ENCODE measurements at regions not wholly inside any gene's neighbourhood (a gene's known extent, or its start where the extent isn't known, plus 50 kb on each side); places are given as distances from the start of the nearest gene placed in this dataset.

GRCh38 chr9:86732514-86733171 lies 214.7 kb downstream of the GAS1 start:
- no TSS peak for BruUV-seq (replicated peaks)
- Histone ChIP-seq H3K27me3 (ENCODE audit: control insufficient read depth in 1 of 2, insufficient read depth in 2 of 2, low read length in 2 of 2) (no peaks in the 10 kb centered on the region), H3K4me1 (ENCODE audit: insufficient read depth, low read length) (no peaks in the 10 kb centered on the region), H2AFZ (ENCODE audit: low read length) (no peak overlapping the region), H3K27ac (ENCODE audit: extremely low read length, insufficient read depth, low read length) (no peak overlapping the region), H3K4me3 (replicated peaks in 1 of 3; ENCODE audit: insufficient read depth in 1 of 3, low read depth in 2 of 3, low read length in 3 of 3) (no peak overlapping the region), H4K20me1 (ENCODE audit: insufficient read depth, low read length) (no peaks in the 10 kb centered on the region), H3K9ac (ENCODE audit: insufficient read depth, low read depth, low read length) (no peak overlapping the region), H3K36me3 (replicated peaks in 1 of 2; ENCODE audit: control insufficient read depth in 1 of 2, insufficient read depth in 2 of 2, low read length in 2 of 2) (no peaks in the 10 kb centered on the region), H3K4me2 (ENCODE audit: low read depth, low read length) (no peak overlapping the region), H3K9me3 (ENCODE audit: low read length) (no peaks in the 10 kb centered on the region), H3K79me2 (ENCODE audit: insufficient read depth, low read length) (no peaks in the 10 kb centered on the region)
- ChIA-PET CTCF (ENCODE audit: low intra/inter-chr PET ratio, low total read pairs) (no interaction called here), POLR2A (no interaction called here)
- no peak for ATAC-seq
- no peak for DNase-seq (ENCODE audit: low spot score)
- intact Hi-C loops (cut with micrococcal nuclease; ENCODE audit: unreplicated experiment) (no loop called here), in situ Hi-C loops (cut with HindIII; ENCODE audit: extremely low pct_ligation_motif_present, low pct_unique_long_range_greater_than_20kb) (no loop called here)
- no peak for TF ChIP-seq ARNT (IDR thresholded peaks at IDR 0.05)
- TF ChIP-seq ZNF20 (CRISPR knock-in tag; IDR thresholded peaks at IDR 0.05): no peak
- TF ChIP-seq, protein P1, sequence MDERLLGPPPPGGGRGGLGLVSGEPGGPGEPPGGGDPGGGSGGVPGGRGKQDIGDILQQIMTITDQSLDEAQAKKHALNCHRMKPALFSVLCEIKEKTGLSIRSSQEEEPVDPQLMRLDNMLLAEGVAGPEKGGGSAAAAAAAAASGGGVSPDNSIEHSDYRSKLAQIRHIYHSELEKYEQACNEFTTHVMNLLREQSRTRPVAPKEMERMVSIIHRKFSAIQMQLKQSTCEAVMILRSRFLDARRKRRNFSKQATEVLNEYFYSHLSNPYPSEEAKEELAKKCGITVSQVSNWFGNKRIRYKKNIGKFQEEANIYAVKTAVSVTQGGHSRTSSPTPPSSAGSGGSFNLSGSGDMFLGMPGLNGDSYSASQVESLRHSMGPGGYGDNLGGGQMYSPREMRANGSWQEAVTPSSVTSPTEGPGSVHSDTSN (CRISPR knock-in tag; IDR thresholded peaks at IDR 0.05): no peak
- no peak for TF ChIP-seq WIZ (CRISPR knock-in tag; IDR thresholded peaks at IDR 0.05)
- WGBS (ENCODE audit: low lambda C conversion rate): 5% methylated on average over 6 of the region's 6 CpGs
- FAIRE-seq: no peak

- Histone ChIP-seq H3K4me3 (replicated peaks in 1 of 3; ENCODE audit: insufficient read depth in 1 of 3, low read depth in 2 of 3, low read length in 3 of 3) (no peak overlapping the region), H3K27me3 (ENCODE audit: control insufficient read depth in 1 of 2, insufficient read depth in 2 of 2, low read length in 2 of 2) (no peaks in the 10 kb centered on the region), H3K9me3 (ENCODE audit: low read length) (no peaks in the 10 kb centered on the region), H3K79me2 (ENCODE audit: insufficient read depth, low read length) (no peaks in the 10 kb centered on the region), H3K4me1 (ENCODE audit: insufficient read depth, low read length) (no peaks in the 10 kb centered on the region), H2AFZ (ENCODE audit: low read length) (no peak overlapping the region), H3K9ac (ENCODE audit: insufficient read depth, low read depth, low read length) (no peak overlapping the region), H3K4me2 (ENCODE audit: low read depth, low read length) (no peak overlapping the region), H3K36me3 (replicated peaks in 1 of 2; ENCODE audit: control insufficient read depth in 1 of 2, insufficient read depth in 2 of 2, low read length in 2 of 2) (no peaks in the 10 kb centered on the region), H3K27ac (ENCODE audit: extremely low read length, insufficient read depth, low read length) (no peak overlapping the region), H4K20me1 (ENCODE audit: insufficient read depth, low read length) (no peaks in the 10 kb centered on the region)
- in situ Hi-C loops (cut with HindIII; ENCODE audit: extremely low pct_ligation_motif_present, low pct_unique_long_range_greater_than_20kb): no loop called here
- DNase-seq (ENCODE audit: low spot score) (no peak), FAIRE-seq (no peak), ATAC-seq (no peak)
- ChIA-PET CTCF (ENCODE audit: low intra/inter-chr PET ratio, low total read pairs) (no interaction called here), POLR2A (no interaction called here)
- intact Hi-C loops (cut with micrococcal nuclease; ENCODE audit: unreplicated experiment): no loop called here
- TF ChIP-seq ERF (CRISPR knock-in tag; IDR thresholded peaks at IDR 0.05) (no peak), CAMTA2 (CRISPR knock-in tag; IDR thresholded peaks at IDR 0.05; ENCODE audit: borderline replicate concordance) (no peak), ZNF333 (CRISPR knock-in tag; IDR thresholded peaks at IDR 0.05; ENCODE audit: borderline replicate concordance) (no peak), ZNF883 (CRISPR knock-in tag; IDR thresholded peaks at IDR 0.05; ENCODE audit: not compliant biosample characterization) (no peak), PRDM15 (CRISPR knock-in tag; IDR thresholded peaks at IDR 0.05) (no peak), ZBTB26 (CRISPR knock-in tag; IDR thresholded peaks at IDR 0.05; ENCODE audit: borderline replicate concordance) (no peak), ZNF501 (CRISPR knock-in tag; IDR thresholded peaks at IDR 0.05) (no peak), ZNF550 (CRISPR knock-in tag; IDR thresholded peaks at IDR 0.05; ENCODE audit: borderline replicate concordance) (no peak)
- BruUV-seq (replicated peaks): no TSS peak
- WGBS (ENCODE audit: low lambda C conversion rate): 8% methylated on average over 2 of the region's 2 CpGs
Measured at GRCh38 chr9:86731511-86732063, 215.7 kb downstream of the GAS1 start.

Data from HepG2 (cell line).